Endometrial microvascular endothelial cells (primary cell): ENCODE measurements at regions not wholly inside any gene's neighbourhood (a gene's known extent, or its start where the extent isn't known, plus 50 kb on each side); places are given as distances from the start of the nearest gene placed in this dataset.
"Not testable (repeated sequence)": the region's sequence is repeated elsewhere in the genome, so short reads cannot be mapped to it uniquely, and the experiment has no call there.

ENCODE experiments used
- in situ Hi-C: cut with HindIII; loops from 2 replicates; pipeline ENCODE4 v1.10.0; 2017; ENCODE audit warnings: low sequenced_read_pairs, low pct_unique_long_range_greater_than_20kb; ENCODE audit errors: inconsistent ontology term

DNA sequence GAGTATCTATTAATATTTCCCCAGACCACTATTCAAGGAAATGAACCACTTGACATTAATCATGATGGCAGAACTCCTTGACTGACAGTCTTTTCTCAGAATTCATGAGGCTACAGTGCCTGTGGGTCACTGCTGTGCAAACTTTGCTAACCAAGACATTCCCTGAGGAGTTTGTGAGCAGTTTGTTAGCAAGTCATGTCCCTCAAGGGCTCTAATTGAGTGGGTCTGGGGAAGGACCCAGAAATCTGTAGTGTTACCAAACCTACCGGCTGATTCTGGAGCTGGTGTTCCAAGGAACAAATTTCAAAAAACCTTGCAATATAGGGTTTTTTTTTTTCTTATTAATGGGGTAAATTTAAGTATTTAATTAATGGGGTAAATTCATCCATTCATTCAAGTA lies 103.2 kb upstream of the VANGL1 start:
- in situ Hi-C loops: no loop called here

DNA sequence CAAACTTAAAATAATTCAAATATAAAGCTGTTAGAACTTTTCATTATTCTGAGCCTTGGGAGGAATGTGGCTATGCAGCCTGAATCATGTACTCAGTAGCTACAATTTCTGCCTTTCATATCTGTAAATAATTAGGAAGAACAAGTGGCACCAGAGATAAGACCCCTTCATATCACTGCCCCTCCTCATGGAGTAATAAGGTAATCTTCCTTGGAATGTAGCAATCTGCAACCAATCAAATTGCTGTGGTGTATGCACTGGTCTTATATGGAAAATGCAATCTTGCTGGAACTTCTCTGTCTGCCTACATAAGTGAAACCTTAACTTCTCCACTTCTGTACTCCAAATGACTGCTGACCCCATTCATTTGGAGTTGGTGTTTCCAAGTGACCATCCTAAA lies 104.4 kb upstream of the VANGL1 start:
- in situ Hi-C loops: no loop called here

DNA sequence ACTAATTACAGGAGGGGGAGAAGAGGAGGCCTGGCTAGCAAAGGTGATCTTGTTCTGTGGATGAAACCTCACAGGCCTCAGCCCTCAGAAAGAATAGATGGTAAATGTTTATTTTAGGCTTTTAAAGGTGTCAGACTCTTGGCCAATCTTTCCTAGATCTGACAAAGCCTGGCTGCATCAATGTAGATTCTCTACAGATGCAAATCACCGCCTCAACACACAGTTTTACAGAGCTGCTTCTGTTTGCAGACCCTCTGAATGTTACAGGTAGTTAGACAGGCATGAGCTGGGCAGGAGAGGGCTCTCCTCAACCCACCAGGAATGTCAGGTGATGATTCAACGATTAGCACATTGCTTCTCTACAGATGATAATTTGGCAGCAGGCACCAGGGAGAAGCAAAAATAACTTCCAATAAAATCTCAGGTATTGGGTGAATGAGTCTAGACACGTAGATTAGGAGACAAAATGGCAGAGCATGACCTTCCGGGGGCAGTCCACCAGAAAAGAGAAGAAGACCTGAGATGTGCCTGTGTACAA lies 105.4 kb upstream of the VANGL1 start:
- in situ Hi-C loops: no loop called here

DNA sequence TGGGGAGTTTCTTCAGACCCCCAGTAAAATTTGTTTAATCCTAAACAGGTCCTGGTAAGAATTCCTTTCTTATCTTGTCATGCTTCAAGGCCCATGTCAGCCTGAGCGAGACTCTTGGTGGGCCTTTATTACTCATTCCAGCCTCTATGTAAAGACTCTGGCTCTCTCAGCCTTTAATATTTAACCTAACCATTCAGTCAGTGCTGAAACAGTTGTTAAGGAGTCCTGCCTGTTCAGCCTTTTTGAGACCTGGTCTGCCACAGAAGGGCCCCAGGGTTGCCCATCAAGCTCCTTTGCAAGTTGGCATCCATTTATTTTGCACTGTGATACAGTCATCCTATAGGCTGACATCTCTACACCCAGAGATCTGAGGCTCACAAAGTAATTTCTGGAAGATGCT lies 107.7 kb upstream of the VANGL1 start:
- in situ Hi-C loops: no loop called here

DNA sequence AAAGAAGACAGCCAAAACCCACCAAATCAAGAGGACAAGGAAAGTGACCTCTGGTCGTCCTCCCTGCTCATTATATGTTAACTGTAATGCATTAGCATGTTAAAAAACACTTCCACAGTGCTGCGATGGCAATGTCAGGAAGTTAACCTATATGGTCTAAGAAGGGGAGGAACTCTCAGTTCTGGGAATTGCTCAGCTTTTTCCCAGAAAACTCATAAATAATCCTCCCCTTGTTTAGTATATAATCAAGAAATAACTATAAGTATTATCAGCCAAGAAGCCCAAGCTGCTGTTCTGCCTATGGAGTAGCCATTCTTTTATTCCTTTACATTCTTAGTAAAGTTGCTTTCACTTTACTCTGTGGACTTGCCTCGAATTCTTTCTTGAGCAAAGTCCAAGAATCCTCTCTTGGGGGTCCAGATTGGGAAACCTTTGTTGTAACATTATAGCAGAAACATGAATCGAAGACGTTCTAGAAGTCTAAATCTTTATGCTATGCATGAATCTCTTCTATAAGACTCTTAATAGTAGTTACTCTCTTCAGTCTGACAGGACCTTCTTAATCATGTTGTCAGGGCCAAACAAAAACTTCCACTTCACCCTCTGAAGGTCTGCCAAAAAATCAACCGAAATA lies 110.0 kb upstream of the VANGL1 start:
- in situ Hi-C loops: no loop called here

DNA sequence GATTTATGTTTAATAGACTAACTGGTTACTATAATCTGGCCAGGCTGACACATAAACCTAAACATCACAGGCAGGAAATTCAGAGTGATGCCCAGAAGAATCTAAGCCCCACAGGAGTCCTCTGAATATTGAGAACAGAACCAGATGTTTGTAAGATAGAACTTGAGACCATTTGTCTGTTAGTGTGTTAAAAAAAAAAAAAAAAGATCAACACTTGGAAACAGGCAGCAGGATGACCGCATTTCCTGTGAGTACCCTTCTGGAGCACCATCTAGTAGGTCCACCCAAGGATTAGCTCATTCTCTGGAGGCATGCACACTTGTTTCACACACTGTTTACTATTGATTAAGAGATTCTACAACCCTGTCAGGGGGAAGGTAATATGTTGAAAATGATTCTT lies 111.4 kb upstream of the VANGL1 start:
- in situ Hi-C loops: no loop called here

DNA sequence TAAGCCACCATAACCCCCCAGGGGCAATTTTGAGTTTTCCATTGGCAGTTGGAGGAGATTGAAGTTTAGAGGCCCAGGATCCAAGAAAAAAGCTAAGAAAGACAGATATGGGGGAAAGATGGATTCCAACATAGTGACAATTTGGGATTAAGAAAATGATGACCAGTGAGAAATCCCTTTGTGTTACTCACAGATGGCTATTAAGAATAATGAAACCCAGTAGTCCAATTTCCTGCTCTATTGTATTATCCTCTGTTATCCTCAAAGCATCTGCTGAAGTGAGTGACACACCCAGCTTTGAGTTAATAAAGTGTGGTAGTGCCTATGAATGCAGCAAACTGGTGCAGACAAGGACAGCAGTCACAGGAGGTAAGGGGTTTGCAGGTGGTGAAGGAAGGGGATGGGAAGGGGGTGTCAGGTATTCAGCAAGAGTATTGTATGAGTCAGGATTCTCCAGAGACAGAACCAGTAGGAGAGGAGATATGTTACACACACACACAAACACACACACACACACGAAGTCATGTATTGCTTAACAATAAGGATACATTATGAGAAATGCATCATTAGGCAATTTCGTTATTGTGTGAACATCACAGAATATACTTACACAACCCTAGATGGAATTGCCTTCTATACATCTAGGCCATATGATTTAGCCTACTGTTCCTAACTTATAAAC lies 112.4 kb upstream of the VANGL1 start:
- in situ Hi-C loops: no loop called here

DNA sequence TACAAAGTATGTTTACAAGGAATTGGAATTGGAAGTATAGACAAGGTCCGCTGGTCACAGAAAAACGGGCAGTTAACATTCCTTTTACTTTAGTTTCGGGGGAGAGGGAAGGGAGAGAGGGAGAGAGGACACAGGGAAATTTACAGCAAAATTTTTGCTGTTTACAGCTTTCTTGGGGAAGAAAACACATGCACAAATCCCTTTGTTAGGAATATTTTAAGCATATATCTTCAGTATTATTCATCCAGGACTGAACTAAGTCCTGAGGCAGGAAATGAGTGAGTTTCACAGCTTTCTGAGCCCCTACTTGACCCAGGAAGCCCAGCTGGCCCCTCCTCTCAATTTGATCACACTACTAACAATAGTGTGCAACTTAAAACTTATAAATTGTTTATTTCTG lies 113.4 kb upstream of the VANGL1 start:
- in situ Hi-C loops: not testable (repeated sequence)

DNA sequence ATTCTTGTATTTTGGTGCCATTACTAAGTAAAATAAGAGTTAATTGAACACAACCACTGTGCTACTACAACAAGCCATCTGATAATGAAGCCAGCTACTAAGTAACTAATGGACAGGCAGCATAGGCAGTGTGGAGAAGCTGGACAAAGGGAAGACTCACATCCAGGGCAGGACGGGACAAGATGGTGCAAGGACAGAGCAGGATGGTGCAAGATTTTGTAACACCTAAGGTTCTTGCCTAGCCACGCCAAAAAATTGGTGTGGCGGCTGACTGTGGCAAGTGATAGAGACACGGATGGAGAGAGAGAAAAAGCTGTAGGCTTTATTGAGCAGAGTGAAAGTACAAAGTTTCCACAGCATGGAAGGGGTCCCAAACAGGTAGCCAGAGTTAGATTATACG lies 114.0 kb upstream of the VANGL1 start:
- in situ Hi-C loops: no loop called here

DNA sequence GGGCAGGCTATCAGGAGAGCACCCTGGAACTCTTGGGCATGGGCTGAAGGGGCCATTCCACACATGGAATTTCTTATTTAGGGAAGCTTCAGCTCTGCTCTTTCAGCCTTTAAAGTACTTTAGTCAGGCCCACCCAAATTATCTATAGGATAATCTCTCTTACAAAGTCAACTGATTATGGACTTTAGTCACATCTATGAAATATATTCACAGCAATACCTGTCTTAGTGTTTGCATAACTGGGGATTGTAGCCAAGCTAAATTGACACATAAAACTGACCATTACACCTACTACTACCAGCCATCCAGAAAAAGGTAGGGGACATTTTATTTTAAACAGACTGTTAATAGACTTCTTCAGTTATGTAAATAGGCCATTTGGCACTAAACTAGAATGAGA lies 114.9 kb upstream of the VANGL1 start:
- in situ Hi-C loops: no loop called here

DNA sequence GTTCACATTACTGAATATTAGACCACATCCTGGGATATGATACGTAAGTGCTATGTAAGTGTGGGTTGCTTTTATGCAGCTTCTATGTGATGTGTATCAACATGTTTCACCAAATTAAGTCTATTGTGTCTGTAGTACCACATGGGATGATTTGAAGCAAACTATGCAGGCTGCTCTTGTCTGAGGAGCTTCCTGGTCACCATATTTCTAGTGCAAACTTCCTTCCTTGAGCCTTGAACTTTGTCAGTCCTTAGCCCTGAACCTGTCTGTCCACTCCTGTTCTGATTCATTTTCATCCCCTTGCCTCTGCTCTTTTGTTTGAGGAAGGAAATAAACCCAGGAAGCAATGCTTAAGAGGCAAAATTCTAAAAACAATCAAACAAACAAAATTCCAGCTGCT lies 117.5 kb upstream of the VANGL1 start:
- in situ Hi-C loops: no loop called here

DNA sequence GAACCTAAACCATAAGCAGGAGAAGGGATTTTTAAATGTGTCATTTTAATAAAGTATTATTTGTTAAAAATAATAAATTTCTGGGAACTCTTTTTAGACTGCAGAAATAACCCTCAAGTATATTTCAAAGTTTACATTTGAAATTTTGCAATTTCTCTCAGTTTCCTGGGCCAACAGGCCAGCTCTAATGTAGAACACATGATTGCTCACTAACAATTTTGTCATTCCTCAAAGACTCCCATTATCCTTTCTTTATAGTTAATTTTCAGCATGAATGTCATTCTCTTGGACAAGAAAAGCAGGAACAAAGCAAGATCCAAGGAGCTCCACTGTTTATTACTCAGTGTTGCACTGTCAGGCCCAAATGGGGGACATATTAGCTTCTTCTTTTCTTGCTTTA lies 119.4 kb upstream of the VANGL1 start:
- in situ Hi-C loops: no loop called here

DNA sequence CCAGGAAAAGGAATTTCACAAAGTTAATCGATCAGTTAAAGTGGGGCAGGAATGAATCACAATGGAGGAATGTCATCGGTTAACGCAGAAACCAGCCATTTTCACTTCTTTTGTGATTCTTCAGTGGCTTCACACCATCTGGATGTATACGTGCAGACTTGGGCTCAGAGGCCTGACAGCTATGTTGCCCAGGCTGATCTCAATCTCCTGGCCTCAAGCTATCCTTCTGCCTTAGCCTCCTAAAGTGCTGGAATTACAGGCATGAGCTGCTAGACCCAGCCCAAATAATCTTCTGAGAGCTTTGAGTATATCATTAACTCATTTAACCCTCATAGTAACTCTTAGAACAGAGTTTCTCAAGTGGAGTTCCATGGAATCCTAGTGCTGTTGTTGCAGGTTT lies 126.5 kb upstream of the VANGL1 start:
- in situ Hi-C loops: no loop called here

DNA sequence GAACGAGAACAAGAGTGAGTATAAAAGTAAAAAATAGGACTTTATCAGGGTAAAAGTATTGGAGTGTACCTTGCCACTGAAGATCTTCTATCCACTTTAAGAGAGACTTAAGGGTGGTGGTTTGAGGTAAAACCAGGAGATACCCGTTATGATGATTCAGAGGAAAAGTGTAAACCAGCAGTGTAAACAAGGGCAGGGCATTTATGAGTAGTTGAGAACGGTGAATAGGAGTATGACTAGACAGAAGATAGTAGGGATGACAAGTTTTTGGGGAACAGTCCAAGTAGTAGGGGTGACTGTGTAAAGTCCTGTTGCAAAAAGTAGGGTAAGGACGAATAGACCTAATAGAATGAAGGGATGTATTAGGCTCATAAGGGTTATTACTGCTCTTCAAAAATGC lies 131.5 kb upstream of the VANGL1 start:
- in situ Hi-C loops: not testable (repeated sequence)

DNA sequence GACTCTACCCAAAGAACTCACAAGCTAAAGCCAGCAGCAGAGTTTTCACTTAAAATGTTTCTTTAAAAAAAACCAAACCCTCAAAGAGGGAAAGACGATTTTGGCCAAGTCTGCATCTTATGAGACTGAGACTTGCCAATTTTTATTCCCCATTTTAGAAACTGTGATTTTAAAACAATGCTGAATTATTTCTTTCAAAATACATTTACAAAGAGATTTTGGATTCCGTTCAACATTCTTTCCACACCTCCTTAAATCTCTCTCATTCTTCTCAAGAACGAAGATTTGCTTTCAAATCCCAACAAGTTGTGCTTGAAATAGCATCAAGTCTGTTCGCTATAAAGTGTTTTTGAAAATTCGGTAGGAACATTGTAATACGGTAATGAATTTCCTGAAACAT lies 133.9 kb upstream of the VANGL1 start:
- in situ Hi-C loops: no loop called here

DNA sequence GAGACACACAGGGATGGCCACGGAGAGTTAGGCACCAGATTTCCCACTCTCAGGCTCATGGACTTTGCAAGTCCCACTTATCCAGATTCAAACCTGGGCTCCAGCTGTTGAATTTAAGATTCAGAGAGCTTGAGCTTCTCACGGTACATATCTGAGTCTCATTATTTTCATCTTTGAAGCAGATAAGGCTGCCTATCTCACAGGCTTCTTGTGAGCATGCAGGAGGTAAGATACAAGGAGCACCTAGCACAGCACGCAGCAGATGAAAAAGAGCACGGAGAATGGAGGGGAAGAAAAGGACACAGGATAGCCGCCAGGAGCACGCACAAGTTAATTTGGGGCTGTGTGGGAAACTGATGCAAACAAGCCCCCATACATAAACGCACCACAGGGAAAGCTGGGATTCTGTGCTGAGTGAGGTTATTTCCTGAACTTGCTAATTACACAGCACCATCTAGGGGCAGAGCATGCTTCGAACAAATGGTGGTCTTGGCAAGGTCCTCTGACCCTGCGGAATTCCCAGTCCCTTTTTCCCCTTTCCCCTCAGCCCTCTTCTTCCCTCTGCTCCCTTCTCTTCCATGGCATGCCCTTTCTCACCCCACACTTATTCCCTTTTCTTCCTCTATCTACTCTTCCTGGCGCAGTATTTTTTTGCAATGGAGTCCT lies 134.7 kb upstream of the VANGL1 start:
- in situ Hi-C loops: no loop called here

DNA sequence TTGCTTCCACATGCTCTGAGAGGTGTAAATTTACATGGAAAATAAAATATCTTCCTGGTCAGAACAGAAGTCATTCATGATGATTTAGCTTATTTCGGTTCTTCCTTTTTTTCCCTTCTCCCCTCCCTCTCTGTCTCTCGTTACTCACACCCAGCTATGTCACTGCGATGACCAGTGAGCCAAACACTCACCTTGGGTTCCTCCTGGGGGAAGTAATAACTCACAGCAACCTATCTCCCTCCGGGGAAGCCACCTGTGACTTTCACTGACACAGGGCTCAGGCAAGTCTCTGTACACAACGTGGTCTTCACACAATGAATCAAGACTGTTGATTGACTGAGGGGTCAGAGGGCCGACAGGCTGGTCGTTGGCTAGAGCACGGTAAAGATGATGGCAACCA lies 135.3 kb upstream of the VANGL1 start:
- in situ Hi-C loops: no loop called here

DNA sequence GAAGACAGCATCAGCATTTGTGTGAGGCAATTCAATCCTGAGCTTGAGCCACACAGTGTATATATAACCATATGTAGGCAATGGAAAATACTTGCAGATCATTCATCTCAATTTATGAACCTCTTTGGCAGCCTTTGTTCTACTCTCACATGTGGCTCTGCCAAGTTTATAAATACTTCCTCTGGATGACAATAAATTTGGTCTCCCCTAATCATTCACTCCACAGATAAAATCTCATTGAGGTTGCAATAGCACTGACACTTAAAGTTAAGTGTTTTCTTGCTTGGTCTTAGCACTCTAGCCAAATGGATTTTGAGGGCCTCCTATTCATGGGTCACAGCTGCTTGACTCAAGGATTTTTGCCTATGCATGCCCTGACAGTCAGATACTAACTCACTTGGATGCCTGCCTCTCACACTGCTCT lies 136.6 kb upstream of the VANGL1 start:
- in situ Hi-C loops: no loop called here

DNA sequence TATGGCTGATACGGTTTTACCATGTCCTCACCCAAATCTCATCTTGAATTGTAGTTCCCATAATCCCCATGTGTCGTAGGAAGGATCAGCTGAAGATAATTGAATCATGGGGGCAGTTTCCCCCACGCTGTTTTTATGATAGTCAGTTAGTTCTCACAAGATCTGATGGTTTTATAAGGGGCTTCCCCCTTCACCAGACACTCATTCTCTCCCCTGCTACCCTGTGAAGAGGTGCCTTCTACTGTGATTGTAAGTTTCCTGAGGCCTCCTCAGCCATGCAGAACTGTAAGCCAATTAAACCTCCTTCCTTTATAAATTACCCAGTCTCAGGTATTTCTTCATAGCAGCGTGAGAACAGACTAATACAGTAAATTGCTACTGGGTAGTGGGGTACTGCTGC lies 139.6 kb upstream of the VANGL1 start:
- in situ Hi-C loops: not testable (repeated sequence)

DNA sequence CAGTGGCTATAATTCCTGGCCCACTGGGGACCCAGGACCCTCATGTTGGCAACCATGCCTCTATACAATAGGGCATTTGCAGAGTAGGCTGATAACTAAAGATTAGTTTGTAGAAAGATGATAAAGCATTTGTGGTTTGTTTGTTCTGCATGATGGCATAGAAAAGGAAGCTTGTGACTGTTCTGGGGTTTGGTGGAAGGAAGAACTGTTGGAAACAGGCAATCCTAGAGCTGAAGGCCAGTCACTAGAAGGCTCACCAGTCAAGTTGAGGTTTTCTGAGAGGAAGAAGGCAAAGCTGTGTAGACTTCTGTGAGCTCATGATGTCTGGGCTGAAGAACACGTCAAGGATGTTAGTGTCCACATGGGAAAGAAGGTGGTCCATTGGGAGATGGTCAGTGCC lies 140.3 kb upstream of the VANGL1 start:
- in situ Hi-C loops: no loop called here
